WTC11 (cell line): ENCODE measurements at regions not wholly inside any gene's neighbourhood (a gene's known extent, or its start where the extent isn't known, plus 50 kb on each side); places are given as distances from the start of the nearest gene placed in this dataset.

Experiments used
- ATAC-seq: fragments of 200-7000 bp; cut with Tn5 transposase; 2 replicates; pipeline ENCODE4 v1.10.0; 2021; ENCODE audit warnings: mild to moderate bottlenecking, moderate library complexity
- CTCF ChIA-PET: fragments of 300-600 bp; sonication (Branson Sonifier 250); formaldehyde crosslinking; loops from one replicate; lab custom pipeline; 2021; ENCODE audit warnings: antibody characterized with exemption; lab: Charles Lee
- POLR2A ChIA-PET: fragments of 350-600 bp; sonication (Branson Sonifier 250); formaldehyde crosslinking; loops from one replicate; lab custom pipeline; 2021; ENCODE audit warnings: antibody characterized with exemption; lab: Charles Lee
- DNase-seq: peaks from one replicate; pipeline ENCODE4 v3.0.0; 2021; ENCODE audit warnings: low spot score
- H3K27ac Mint-ChIP-seq: 2 replicates; pipeline ENCODE4 v1.8.0; 2021; ENCODE audit warnings: mixed read lengths
- H3K27me3 Mint-ChIP-seq: 2 replicates; pipeline ENCODE4 v1.8.0; 2021; ENCODE audit warnings: low read depth, mild to moderate bottlenecking, moderate library complexity, mixed read lengths
- H3K36me3 Mint-ChIP-seq: 2 replicates; pipeline ENCODE4 v1.8.0; 2021; ENCODE audit warnings: mixed read lengths
- H3K4me1 Mint-ChIP-seq: 2 replicates; pipeline ENCODE4 v1.8.0; 2022; ENCODE audit warnings: mixed read lengths
- H3K4me3 Mint-ChIP-seq: 2 replicates; pipeline ENCODE4 v1.8.0; 2021; ENCODE audit warnings: mild to moderate bottlenecking, moderate library complexity, mixed read lengths
- H3K9me3 Mint-ChIP-seq: 2 replicates; pipeline ENCODE4 v1.8.0; 2021; ENCODE audit warnings: mixed read lengths
- ATF1 ChIP-seq: sonication (generic); formaldehyde crosslinking; IDR thresholded peaks from 2 replicates; pipeline ENCODE4 v1.8.1; 2023; ENCODE audit warnings: mild to moderate bottlenecking, moderate library complexity, missing genetic modification reagents
- ELF4 ChIP-seq: sonication (generic); formaldehyde crosslinking; IDR thresholded peaks from 2 replicates; pipeline ENCODE4 v1.8.1; 2022; ENCODE audit warnings: low read depth, mild to moderate bottlenecking, moderate library complexity, missing genetic modification reagents
- EMX1 ChIP-seq: fragments of 250-450 bp; sonication (Bioruptor Pico); IDR thresholded peaks from 2 replicates; pipeline ENCODE4 v1.8.0; 2021; ENCODE audit warnings: mild to moderate bottlenecking
- ESRRA ChIP-seq: sonication (generic); formaldehyde crosslinking; IDR thresholded peaks from 2 replicates; pipeline ENCODE4 v1.8.1; 2022; ENCODE audit warnings: mild to moderate bottlenecking, missing genetic modification reagents, borderline replicate concordance
- FOXK1 ChIP-seq: sonication (generic); formaldehyde crosslinking; IDR thresholded peaks from 2 replicates; pipeline ENCODE4 v1.8.0; 2022; ENCODE audit warnings: mild to moderate bottlenecking, moderate library complexity, missing genetic modification reagents
- GABPB1 ChIP-seq: sonication (generic); formaldehyde crosslinking; IDR thresholded peaks from 2 replicates; pipeline ENCODE4 v1.8.1; 2023; ENCODE audit warnings: mild to moderate bottlenecking, missing genetic modification reagents
- GRHL2 ChIP-seq: fragments of 250-450 bp; sonication (Bioruptor Pico); IDR thresholded peaks from 2 replicates; pipeline ENCODE4 v1.8.0; 2022; ENCODE audit warnings: mild to moderate bottlenecking, moderate library complexity; ENCODE audit not compliant: insufficient replicate concordance, severe bottlenecking
- JAZF1 ChIP-seq: fragments of 250-450 bp; sonication (Bioruptor Pico); IDR thresholded peaks from 2 replicates; pipeline ENCODE4 v1.9.0; 2021; ENCODE audit warnings: moderate library complexity, mild to moderate bottlenecking, inconsistent platforms
- NFATC4 ChIP-seq: fragments of 250-450 bp; sonication (Bioruptor Pico); IDR thresholded peaks from 2 replicates; pipeline ENCODE4 v1.9.0; 2021; ENCODE audit warnings: mild to moderate bottlenecking
- NR1H2 ChIP-seq: sonication (generic); formaldehyde crosslinking; IDR thresholded peaks from 2 replicates; pipeline ENCODE4 v1.9.0; 2021; ENCODE audit warnings: mild to moderate bottlenecking, moderate library complexity, missing genetic modification reagents
- NR3C1 ChIP-seq: sonication (generic); formaldehyde crosslinking; conservative IDR thresholded peaks from 2 replicates; pipeline ENCODE4 v1.8.1; 2023; ENCODE audit warnings: low read depth, mild to moderate bottlenecking, missing genetic modification reagents
- SMAD3 ChIP-seq: sonication (generic); formaldehyde crosslinking; IDR thresholded peaks from 2 replicates; pipeline ENCODE4 v1.8.0; 2022; ENCODE audit warnings: missing genetic modification reagents, mild to moderate bottlenecking, borderline replicate concordance
- SOX15 ChIP-seq: fragments of 250-450 bp; sonication (Bioruptor Pico); IDR thresholded peaks from 2 replicates; pipeline ENCODE4 v1.9.0; 2021; ENCODE audit warnings: mild to moderate bottlenecking
- TEAD4 ChIP-seq: sonication (generic); formaldehyde crosslinking; IDR thresholded peaks from 2 replicates; pipeline ENCODE4 v1.8.0; 2022; ENCODE audit warnings: mild to moderate bottlenecking, missing genetic modification reagents
- ZNF121 ChIP-seq: sonication (generic); formaldehyde crosslinking; IDR thresholded peaks from 2 replicates; pipeline ENCODE4 v1.8.0; 2023; ENCODE audit warnings: missing genetic modification reagents
- ZNF317 ChIP-seq: sonication (generic); formaldehyde crosslinking; IDR thresholded peaks from 2 replicates; pipeline ENCODE4 v1.8.1; 2023; ENCODE audit warnings: low read depth, mild to moderate bottlenecking, moderate library complexity, missing genetic modification reagents, borderline replicate concordance
- ZNF416 ChIP-seq: fragments of 250-450 bp; sonication (Bioruptor Pico); IDR thresholded peaks from 2 replicates; pipeline ENCODE4 v1.9.0; 2021; ENCODE audit warnings: mild to moderate bottlenecking, inconsistent platforms
- TF ChIP-seq, protein P1 (sequence below): sonication (generic); formaldehyde crosslinking; IDR thresholded peaks from 2 replicates; pipeline ENCODE4 v1.8.1; 2023; ENCODE audit warnings: mild to moderate bottlenecking, missing genetic modification reagents
- TF ChIP-seq, protein P2 (sequence below): fragments of 250-450 bp; sonication (Bioruptor Pico); IDR thresholded peaks from 2 replicates; pipeline ENCODE4 v1.9.0; 2021; ENCODE audit warnings: mild to moderate bottlenecking
- TF ChIP-seq, protein P3 (sequence below): fragments of 250-450 bp; sonication (Bioruptor Pico); IDR thresholded peaks from 2 replicates; pipeline ENCODE4 v1.9.0; 2021; ENCODE audit warnings: moderate library complexity, mild to moderate bottlenecking, inconsistent platforms, borderline replicate concordance
- TF ChIP-seq, protein P4 (sequence below): sonication (generic); formaldehyde crosslinking; IDR thresholded peaks from 2 replicates; pipeline ENCODE4 v1.8.0; 2022; ENCODE audit warnings: mild to moderate bottlenecking, missing genetic modification reagents
- TF ChIP-seq, protein P5 (sequence below): sonication (generic); formaldehyde crosslinking; IDR thresholded peaks from 2 replicates; pipeline ENCODE4 v1.8.0; 2022; ENCODE audit warnings: mild to moderate bottlenecking, missing genetic modification reagents
- TF ChIP-seq, protein P6 (sequence below): sonication (generic); formaldehyde crosslinking; conservative IDR thresholded peaks from 2 replicates; pipeline ENCODE4 v1.8.1; 2022; ENCODE audit warnings: mild to moderate bottlenecking, missing genetic modification reagents
- TF ChIP-seq, protein P7 (sequence below): sonication (generic); formaldehyde crosslinking; IDR thresholded peaks from 2 replicates; pipeline ENCODE4 v1.8.0; 2023; ENCODE audit warnings: missing genetic modification reagents

DNA sequence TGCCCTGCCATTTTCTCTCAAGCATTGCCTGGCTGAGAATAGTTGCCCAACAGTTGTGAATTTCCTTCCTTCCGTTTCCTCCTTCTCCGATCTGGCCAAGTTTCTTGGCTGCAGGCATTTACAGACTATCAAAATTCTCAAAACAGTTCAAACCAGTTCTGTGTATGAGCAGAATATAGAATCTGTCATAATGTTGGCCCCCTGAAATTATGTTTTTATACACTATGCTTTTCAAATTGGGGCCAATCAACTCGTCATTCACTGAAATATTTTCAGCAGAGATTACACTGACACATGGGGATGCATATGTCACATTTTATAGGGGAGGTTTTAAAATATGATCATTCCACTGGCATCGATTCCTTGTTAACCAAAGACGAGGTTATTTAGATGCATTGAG, 284.2 kb upstream of the TMTC4 start (continued):
- TF ChIP-seq, protein P1, sequence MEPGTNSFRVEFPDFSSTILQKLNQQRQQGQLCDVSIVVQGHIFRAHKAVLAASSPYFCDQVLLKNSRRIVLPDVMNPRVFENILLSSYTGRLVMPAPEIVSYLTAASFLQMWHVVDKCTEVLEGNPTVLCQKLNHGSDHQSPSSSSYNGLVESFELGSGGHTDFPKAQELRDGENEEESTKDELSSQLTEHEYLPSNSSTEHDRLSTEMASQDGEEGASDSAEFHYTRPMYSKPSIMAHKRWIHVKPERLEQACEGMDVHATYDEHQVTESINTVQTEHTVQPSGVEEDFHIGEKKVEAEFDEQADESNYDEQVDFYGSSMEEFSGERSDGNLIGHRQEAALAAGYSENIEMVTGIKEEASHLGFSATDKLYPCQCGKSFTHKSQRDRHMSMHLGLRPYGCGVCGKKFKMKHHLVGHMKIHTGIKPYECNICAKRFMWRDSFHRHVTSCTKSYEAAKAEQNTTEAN (CRISPR knock-in tag) = no peak
- TF ChIP-seq TEAD4 (CRISPR knock-in tag) = no peak
- TF ChIP-seq GABPB1 = no peak
- no peak for TF ChIP-seq FOXK1 (CRISPR knock-in tag)
- no peak for TF ChIP-seq ZNF121 (CRISPR knock-in tag)
- no peak for TF ChIP-seq SMAD3 (CRISPR knock-in tag)

DNA sequence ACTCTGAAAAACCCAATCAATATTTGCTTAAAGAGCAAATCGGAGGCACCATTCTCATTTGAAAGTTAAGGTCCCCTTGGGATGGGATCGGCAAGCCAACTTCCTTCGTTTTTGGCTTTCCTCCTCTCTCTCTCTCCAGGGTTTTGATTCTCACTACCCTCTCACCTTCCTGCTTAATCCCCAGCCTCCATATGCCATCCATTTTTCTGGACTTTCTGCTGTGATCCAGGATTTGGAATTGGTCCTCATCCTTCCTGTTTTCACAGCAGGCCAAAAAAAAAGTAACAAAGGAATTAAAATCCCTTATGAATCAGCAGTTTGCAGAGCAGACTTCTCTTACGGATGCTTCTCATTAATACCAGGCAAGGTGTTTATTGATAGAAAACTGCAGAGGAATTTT, 283.1 kb upstream of the TMTC4 start:
- DNase-seq (no peak), ATAC-seq (no peak)
- H3K27me3 Mint-ChIP-seq = no peaks in the 10 kb centered on the region
- peaks cover 3% of the 10 kb centered on the region; the same call in 1 of the 2 replicates for H3K9me3 Mint-ChIP-seq
- H3K4me1 Mint-ChIP-seq = no peaks in the 10 kb centered on the region
- TF ChIP-seq NFATC4 (CRISPR knock-in tag) (no peak), NR3C1 (CRISPR knock-in tag) (no peak)
- TF ChIP-seq, protein P2, sequence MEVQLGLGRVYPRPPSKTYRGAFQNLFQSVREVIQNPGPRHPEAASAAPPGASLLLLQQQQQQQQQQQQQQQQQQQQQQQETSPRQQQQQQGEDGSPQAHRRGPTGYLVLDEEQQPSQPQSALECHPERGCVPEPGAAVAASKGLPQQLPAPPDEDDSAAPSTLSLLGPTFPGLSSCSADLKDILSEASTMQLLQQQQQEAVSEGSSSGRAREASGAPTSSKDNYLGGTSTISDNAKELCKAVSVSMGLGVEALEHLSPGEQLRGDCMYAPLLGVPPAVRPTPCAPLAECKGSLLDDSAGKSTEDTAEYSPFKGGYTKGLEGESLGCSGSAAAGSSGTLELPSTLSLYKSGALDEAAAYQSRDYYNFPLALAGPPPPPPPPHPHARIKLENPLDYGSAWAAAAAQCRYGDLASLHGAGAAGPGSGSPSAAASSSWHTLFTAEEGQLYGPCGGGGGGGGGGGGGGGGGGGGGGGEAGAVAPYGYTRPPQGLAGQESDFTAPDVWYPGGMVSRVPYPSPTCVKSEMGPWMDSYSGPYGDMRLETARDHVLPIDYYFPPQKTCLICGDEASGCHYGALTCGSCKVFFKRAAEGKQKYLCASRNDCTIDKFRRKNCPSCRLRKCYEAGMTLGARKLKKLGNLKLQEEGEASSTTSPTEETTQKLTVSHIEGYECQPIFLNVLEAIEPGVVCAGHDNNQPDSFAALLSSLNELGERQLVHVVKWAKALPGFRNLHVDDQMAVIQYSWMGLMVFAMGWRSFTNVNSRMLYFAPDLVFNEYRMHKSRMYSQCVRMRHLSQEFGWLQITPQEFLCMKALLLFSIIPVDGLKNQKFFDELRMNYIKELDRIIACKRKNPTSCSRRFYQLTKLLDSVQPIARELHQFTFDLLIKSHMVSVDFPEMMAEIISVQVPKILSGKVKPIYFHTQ = no peak
- H3K4me3 Mint-ChIP-seq = no peak overlapping the region
- ChIA-PET POLR2A (no interaction called here), CTCF (no interaction called here)
- H3K36me3 Mint-ChIP-seq = no peaks in the 10 kb centered on the region
- H3K27ac Mint-ChIP-seq = no peak overlapping the region

DNA sequence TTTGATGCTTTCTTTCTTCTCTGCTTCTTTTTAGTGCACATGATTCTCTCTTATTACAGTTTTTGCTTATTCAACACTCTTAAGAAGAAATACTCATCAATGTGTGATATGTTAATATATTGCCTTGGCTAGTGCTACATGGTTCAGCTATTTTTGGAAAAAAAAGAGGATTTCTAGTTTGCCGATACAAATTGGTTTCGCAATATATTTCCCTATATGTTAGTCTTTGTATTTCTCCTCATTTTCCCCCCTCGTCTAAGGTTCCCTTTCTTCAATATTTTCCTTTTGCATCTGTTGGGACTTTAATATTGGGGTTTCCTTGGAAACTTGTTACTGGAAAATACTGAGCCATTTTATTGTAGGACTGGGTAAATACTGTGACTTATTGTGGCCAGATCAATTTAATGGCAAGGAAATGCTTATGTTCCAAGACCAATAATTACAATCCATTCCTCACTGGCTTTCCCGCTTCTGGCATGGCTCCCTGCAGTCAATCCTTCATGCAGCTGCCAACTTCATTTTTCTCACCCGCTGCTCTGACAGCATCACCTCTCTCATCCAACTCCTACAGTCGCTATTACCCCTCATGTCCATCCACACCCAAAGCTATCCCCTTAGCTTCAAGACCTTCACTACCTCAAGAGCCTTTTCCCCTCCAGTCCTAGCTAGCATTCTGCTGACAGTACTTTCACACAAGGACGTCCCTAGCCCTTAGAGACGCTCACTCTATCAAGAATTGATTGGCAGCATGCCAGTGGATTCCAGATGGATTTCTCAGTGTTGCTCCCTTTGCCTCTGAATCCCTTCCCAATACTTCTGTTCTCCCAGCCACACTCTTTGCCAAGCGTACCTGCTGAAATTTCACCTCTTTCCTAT, 280.1 kb upstream of the TMTC4 start:
- Mint-ChIP-seq H3K4me3 (no peak overlapping the region), H3K27ac (no peak overlapping the region), H3K27me3 (no peaks in the 10 kb centered on the region), H3K4me1 (no peaks in the 10 kb centered on the region), H3K9me3 (no peaks in the 10 kb centered on the region), H3K36me3 (no peaks in the 10 kb centered on the region)
- ATAC-seq (no peak), DNase-seq (no peak)
- CTCF ChIA-PET = no interaction called here
- TF ChIP-seq, protein P3, sequence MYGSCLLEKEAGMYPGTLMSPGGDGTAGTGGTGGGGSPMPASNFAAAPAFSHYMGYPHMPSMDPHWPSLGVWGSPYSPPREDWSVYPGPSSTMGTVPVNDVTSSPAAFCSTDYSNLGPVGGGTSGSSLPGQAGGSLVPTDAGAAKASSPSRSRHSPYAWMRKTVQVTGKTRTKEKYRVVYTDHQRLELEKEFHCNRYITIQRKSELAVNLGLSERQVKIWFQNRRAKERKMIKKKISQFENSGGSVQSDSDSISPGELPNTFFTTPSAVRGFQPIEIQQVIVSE (CRISPR knock-in tag) = no peak
- TF ChIP-seq SOX15 (CRISPR knock-in tag) (no peak), ATF1 (no peak), ZNF416 (CRISPR knock-in tag) (no peak), GRHL2 (CRISPR knock-in tag) (no peak)
- POLR2A ChIA-PET = no interaction called here

DNA sequence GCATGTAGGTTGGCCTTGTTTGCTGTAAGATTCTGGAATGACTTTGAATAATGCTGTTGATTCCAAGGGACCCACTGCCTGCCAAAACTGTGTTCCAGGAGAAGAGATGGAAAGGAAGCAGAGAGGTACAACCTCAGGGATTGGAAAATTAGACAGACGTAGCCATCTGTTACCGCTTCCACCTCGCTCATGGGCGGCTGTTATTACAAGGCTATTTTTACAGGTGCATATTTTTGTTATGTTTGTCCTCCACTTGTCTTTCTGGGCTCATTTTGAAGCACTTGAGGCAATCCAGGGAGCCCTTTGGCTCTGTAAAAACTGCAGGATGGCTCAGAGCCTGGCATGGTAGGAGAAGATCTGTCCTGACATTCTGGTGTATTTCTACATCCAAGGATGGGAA, 276.4 kb upstream of the TMTC4 start:
- CTCF ChIA-PET = no interaction called here
- no peak overlapping the region for H3K27ac Mint-ChIP-seq
- H3K9me3 Mint-ChIP-seq = peaks cover 16% of the 10 kb centered on the region
- H3K4me3 Mint-ChIP-seq = no peak overlapping the region
- H3K27me3 Mint-ChIP-seq = no peaks in the 10 kb centered on the region; the same call in 1 of the 2 replicates
- ATAC-seq (no peak), DNase-seq (no peak)
- POLR2A ChIA-PET = no interaction called here
- no peaks in the 10 kb centered on the region for H3K4me1 Mint-ChIP-seq
- no peaks in the 10 kb centered on the region for H3K36me3 Mint-ChIP-seq
- TF ChIP-seq NR1H2 (CRISPR knock-in tag) (no peak), ZNF317 (CRISPR knock-in tag) (no peak), ELF4 (no peak), EMX1 (CRISPR knock-in tag) (no peak), JAZF1 (CRISPR knock-in tag) (no peak), ESRRA (no peak), TEAD4 (CRISPR knock-in tag) (no peak)
- TF ChIP-seq, protein P4, sequence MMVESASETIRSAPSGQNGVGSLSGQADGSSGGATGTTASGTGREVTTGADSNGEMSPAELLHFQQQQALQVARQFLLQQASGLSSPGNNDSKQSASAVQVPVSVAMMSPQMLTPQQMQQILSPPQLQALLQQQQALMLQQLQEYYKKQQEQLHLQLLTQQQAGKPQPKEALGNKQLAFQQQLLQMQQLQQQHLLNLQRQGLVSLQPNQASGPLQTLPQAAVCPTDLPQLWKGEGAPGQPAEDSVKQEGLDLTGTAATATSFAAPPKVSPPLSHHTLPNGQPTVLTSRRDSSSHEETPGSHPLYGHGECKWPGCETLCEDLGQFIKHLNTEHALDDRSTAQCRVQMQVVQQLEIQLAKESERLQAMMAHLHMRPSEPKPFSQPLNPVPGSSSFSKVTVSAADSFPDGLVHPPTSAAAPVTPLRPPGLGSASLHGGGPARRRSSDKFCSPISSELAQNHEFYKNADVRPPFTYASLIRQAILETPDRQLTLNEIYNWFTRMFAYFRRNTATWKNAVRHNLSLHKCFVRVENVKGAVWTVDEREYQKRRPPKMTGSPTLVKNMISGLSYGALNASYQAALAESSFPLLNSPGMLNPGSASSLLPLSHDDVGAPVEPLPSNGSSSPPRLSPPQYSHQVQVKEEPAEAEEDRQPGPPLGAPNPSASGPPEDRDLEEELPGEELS = no peak
- TF ChIP-seq, protein P5, sequence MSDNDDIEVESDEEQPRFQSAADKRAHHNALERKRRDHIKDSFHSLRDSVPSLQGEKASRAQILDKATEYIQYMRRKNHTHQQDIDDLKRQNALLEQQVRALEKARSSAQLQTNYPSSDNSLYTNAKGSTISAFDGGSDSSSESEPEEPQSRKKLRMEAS (CRISPR knock-in tag) = no peak
- TF ChIP-seq, protein P6, sequence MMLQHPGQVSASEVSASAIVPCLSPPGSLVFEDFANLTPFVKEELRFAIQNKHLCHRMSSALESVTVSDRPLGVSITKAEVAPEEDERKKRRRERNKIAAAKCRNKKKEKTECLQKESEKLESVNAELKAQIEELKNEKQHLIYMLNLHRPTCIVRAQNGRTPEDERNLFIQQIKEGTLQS (CRISPR knock-in tag) = no peak
- TF ChIP-seq, protein P7, sequence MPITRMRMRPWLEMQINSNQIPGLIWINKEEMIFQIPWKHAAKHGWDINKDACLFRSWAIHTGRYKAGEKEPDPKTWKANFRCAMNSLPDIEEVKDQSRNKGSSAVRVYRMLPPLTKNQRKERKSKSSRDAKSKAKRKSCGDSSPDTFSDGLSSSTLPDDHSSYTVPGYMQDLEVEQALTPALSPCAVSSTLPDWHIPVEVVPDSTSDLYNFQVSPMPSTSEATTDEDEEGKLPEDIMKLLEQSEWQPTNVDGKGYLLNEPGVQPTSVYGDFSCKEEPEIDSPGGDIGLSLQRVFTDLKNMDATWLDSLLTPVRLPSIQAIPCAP (CRISPR knock-in tag) = no peak
